ENCODE measurements at regions not wholly inside any gene's neighbourhood (a gene's known extent, or its start where the extent isn't known, plus 50 kb on each side); places are given as distances from the start of the nearest gene placed in this dataset.

- Histone ChIP-seq H3K18ac (ENCODE audit: low read depth in 1 of 2, low read length in 2 of 2) (no peak overlapping the region), H3K4me1 (ENCODE audit: control insufficient read depth, insufficient read depth, low read depth, low read length) (no peaks in the 10 kb centered on the region), H3K36me3 (ENCODE audit: control insufficient read depth in 1 of 2, insufficient read depth in 2 of 2, low read depth in 1 of 2, low read length in 2 of 2) (no peaks in the 10 kb centered on the region), H2BK5ac (ENCODE audit: low read depth, low read length, poor library complexity, severe bottlenecking) (no peak overlapping the region), H4K91ac (ENCODE audit: low read length) (no peak overlapping the region), H3K4ac (ENCODE audit: low read depth in 1 of 2, low read length in 2 of 2) (no peak overlapping the region), H2AFZ (ENCODE audit: low read depth, low read length) (no peak overlapping the region), H2BK12ac (ENCODE audit: low read length in 2 of 2) (no peak overlapping the region), H2BK15ac (ENCODE audit: low read depth, poor library complexity, severe bottlenecking) (no peak overlapping the region), H2AK5ac (ENCODE audit: low read length, severe bottlenecking) (no peak overlapping the region), H3K4me3 (ENCODE audit: insufficient read depth in 1 of 2, low read depth in 1 of 2, low read length in 2 of 2) (no peak overlapping the region), H3K4me2 (ENCODE audit: low read length, poor library complexity, severe bottlenecking) (no peak overlapping the region), H3K14ac (ENCODE audit: low read length in 2 of 2) (no peak overlapping the region), H3K27me3 (ENCODE audit: control insufficient read depth in 1 of 2, insufficient read depth in 1 of 2, low read length in 2 of 2) (no peaks in the 10 kb centered on the region), H3K9ac (ENCODE audit: low read length) (no peak overlapping the region), H3K9me3 (ENCODE audit: control insufficient read depth, low read length) (peaks cover 3% of the 10 kb centered on the region), H3K27ac (ENCODE audit: low read length, poor library complexity, severe bottlenecking) (no peak overlapping the region), H3K23ac (ENCODE audit: low read length in 2 of 2) (no peak overlapping the region), H4K8ac (ENCODE audit: low read length) (no peak overlapping the region), H3K79me1 (replicated peaks; ENCODE audit: low read length, poor library complexity, severe bottlenecking) (no peaks in the 10 kb centered on the region), H2BK120ac (ENCODE audit: low read depth, low read length) (no peak overlapping the region)
- DNase-seq, result no peak
- 86% methylated on average over 1 of the region's 1 CpG for WGBS
Observed at GRCh38 chr12:72793796-72794195, 521.6 kb downstream of the TRHDE start.

DNA sequence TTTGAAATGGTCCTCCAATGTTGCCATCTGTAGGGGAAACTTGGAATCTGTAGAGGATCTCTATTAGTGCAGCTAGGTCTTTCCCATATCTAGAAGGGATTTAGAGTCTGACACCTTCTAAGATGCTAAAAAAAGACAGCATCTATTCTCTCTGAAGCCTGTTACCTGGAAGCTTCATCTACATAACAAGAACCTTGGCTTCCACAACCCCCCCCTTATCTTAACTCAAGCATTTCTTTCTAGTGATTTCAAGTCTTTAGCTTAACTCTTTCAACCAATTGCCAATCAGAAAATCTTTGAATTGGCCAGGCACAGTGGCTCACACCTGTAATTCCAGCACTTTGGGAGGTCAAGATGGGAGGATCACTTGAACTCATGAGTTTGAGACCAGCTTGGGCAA lies 543.3 kb downstream of the TRHDE start:
- Histone ChIP-seq H2AFZ (ENCODE audit: low read depth, low read length) (no peak overlapping the region), H3K36me3 (ENCODE audit: control insufficient read depth in 1 of 2, insufficient read depth in 2 of 2, low read depth in 1 of 2, low read length in 2 of 2) (no peaks in the 10 kb centered on the region), H3K4me3 (ENCODE audit: insufficient read depth in 1 of 2, low read depth in 1 of 2, low read length in 2 of 2) (no peak overlapping the region), H2BK12ac (ENCODE audit: low read length in 2 of 2) (no peak overlapping the region), H3K27ac (ENCODE audit: low read length, poor library complexity, severe bottlenecking) (no peak overlapping the region), H4K8ac (ENCODE audit: low read length) (no peak overlapping the region), H2BK120ac (ENCODE audit: low read depth, low read length) (no peak overlapping the region), H3K27me3 (ENCODE audit: control insufficient read depth in 1 of 2, insufficient read depth in 1 of 2, low read length in 2 of 2) (no peaks in the 10 kb centered on the region), H2AK5ac (ENCODE audit: low read length, severe bottlenecking) (no peak overlapping the region), H3K18ac (ENCODE audit: low read depth in 1 of 2, low read length in 2 of 2) (no peak overlapping the region), H3K4ac (ENCODE audit: low read depth in 1 of 2, low read length in 2 of 2) (no peak overlapping the region), H3K9me3 (ENCODE audit: control insufficient read depth, low read length) (peaks cover 6% of the 10 kb centered on the region), H3K9ac (ENCODE audit: low read length) (no peak overlapping the region), H3K4me1 (ENCODE audit: control insufficient read depth, insufficient read depth, low read depth, low read length) (no peaks in the 10 kb centered on the region), H2BK5ac (ENCODE audit: low read depth, low read length, poor library complexity, severe bottlenecking) (no peak overlapping the region), H4K91ac (ENCODE audit: low read length) (no peak overlapping the region), H3K23ac (ENCODE audit: low read length in 2 of 2) (no peak overlapping the region), H3K4me2 (ENCODE audit: low read length, poor library complexity, severe bottlenecking) (no peak overlapping the region), H3K14ac (ENCODE audit: low read length in 2 of 2) (no peak overlapping the region), H3K79me1 (replicated peaks; ENCODE audit: low read length, poor library complexity, severe bottlenecking) (no peaks in the 10 kb centered on the region), H2BK15ac (ENCODE audit: low read depth, poor library complexity, severe bottlenecking) (no peak overlapping the region)
- DNase-seq, result no peak

DNA sequence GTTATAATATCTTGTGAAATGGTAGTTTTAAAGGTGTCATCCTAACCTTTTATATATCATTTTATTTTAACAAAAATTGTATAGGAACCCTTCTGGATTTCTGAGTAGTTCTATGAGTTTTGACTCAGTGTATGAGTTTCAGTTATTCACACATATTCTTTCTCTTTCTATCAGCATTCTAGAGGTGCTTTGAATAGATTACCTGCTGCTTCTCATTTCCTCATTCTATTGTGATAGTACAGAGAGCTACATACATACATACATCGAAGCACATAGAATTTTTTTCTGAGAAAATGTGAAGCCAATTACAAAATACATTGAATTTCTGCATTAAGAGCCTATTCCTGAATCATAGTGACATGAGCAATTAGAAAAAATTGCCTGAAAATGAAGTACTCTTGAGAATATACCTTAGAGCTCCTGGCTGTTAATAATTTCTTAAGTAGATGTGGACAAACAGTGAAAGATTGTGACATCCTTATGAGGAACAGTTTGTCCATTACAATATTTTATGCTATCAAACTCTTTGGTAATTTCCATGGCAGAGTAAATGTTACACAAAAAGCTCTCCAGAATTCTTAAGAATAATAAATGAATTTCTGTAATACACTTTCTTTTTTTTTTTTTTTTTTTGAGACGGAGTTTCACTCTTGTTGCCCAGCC lies 556.6 kb downstream of the TRHDE start:
- no peak overlapping the region for H4K91ac ChIP-seq (ENCODE audit: low read length)
- no peak overlapping the region for H2AK5ac ChIP-seq (ENCODE audit: low read length, severe bottlenecking)
- no peak overlapping the region for H3K4ac ChIP-seq (ENCODE audit: low read depth in 1 of 2, low read length in 2 of 2)
- no peaks in the 10 kb centered on the region for H3K9me3 ChIP-seq (ENCODE audit: control insufficient read depth, low read length)
- no peak overlapping the region for H2BK12ac ChIP-seq (ENCODE audit: low read length in 2 of 2)
- DNase-seq, result no peak
- no CpG with 5 or more reads among the region's 2 CpGs for WGBS
- H4K8ac ChIP-seq (ENCODE audit: low read length), result no peak overlapping the region
- H3K27ac ChIP-seq (ENCODE audit: low read length, poor library complexity, severe bottlenecking), result no peak overlapping the region
- H3K4me1 ChIP-seq (ENCODE audit: control insufficient read depth, insufficient read depth, low read depth, low read length), result no peaks in the 10 kb centered on the region
- no peaks in the 10 kb centered on the region for H3K36me3 ChIP-seq (ENCODE audit: control insufficient read depth in 1 of 2, insufficient read depth in 2 of 2, low read depth in 1 of 2, low read length in 2 of 2)
- H2BK5ac ChIP-seq (ENCODE audit: low read depth, low read length, poor library complexity, severe bottlenecking), result no peak overlapping the region
- no peak overlapping the region for H3K18ac ChIP-seq (ENCODE audit: low read depth in 1 of 2, low read length in 2 of 2)
- no peak overlapping the region for H3K23ac ChIP-seq (ENCODE audit: low read length in 2 of 2)
- no peak overlapping the region for H3K4me3 ChIP-seq (ENCODE audit: insufficient read depth in 1 of 2, low read depth in 1 of 2, low read length in 2 of 2)
- no peak overlapping the region for H2BK120ac ChIP-seq (ENCODE audit: low read depth, low read length)
- H3K79me1 ChIP-seq (replicated peaks; ENCODE audit: low read length, poor library complexity, severe bottlenecking), result no peaks in the 10 kb centered on the region
- H3K27me3 ChIP-seq (ENCODE audit: control insufficient read depth in 1 of 2, insufficient read depth in 1 of 2, low read length in 2 of 2), result no peaks in the 10 kb centered on the region
- H2AFZ ChIP-seq (ENCODE audit: low read depth, low read length), result no peak overlapping the region
- no peak overlapping the region for H3K9ac ChIP-seq (ENCODE audit: low read length)
- H2BK15ac ChIP-seq (ENCODE audit: low read depth, poor library complexity, severe bottlenecking), result no peak overlapping the region
- no peak overlapping the region for H3K14ac ChIP-seq (ENCODE audit: low read length in 2 of 2)
- no peak overlapping the region for H3K4me2 ChIP-seq (ENCODE audit: low read length, poor library complexity, severe bottlenecking)

DNA sequence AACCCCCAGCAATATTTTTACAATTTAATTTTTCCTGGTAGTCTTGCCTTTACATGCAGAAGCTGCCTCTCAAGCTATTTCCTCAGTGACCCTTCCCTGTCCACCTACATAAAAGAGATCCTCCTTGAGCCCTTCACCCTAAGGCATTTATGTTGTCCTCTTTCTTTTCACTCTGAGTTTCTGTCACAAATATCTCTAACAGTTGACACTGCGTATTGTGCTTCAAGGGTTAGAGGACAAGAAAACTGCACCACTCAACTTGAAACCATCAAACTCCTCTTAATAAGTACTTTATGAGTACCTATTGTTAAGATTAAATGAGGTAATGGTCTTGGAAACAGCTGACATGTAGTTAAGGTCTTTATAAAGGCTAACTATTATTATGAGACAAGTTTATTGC lies 557.7 kb downstream of the TRHDE start:
- H4K91ac ChIP-seq (ENCODE audit: low read length), result no peak overlapping the region
- H3K79me1 ChIP-seq (replicated peaks; ENCODE audit: low read length, poor library complexity, severe bottlenecking), result no peaks in the 10 kb centered on the region
- no peak overlapping the region for H4K8ac ChIP-seq (ENCODE audit: low read length)
- no peak overlapping the region for H3K14ac ChIP-seq (ENCODE audit: low read length in 2 of 2)
- H3K4me3 ChIP-seq (ENCODE audit: insufficient read depth in 1 of 2, low read depth in 1 of 2, low read length in 2 of 2), result no peak overlapping the region
- H2BK5ac ChIP-seq (ENCODE audit: low read depth, low read length, poor library complexity, severe bottlenecking), result no peak overlapping the region
- no peak overlapping the region for H2AK5ac ChIP-seq (ENCODE audit: low read length, severe bottlenecking)
- no peak overlapping the region for H3K27ac ChIP-seq (ENCODE audit: low read length, poor library complexity, severe bottlenecking)
- no peaks in the 10 kb centered on the region for H3K36me3 ChIP-seq (ENCODE audit: control insufficient read depth in 1 of 2, insufficient read depth in 2 of 2, low read depth in 1 of 2, low read length in 2 of 2)
- 83% methylated on average over 1 of the region's 1 CpG for WGBS
- DNase-seq, result no peak
- H3K4ac ChIP-seq (ENCODE audit: low read depth in 1 of 2, low read length in 2 of 2), result no peak overlapping the region
- no peak overlapping the region for H3K23ac ChIP-seq (ENCODE audit: low read length in 2 of 2)
- H3K4me2 ChIP-seq (ENCODE audit: low read length, poor library complexity, severe bottlenecking), result no peak overlapping the region
- no peak overlapping the region for H3K9ac ChIP-seq (ENCODE audit: low read length)
- H3K27me3 ChIP-seq (ENCODE audit: control insufficient read depth in 1 of 2, insufficient read depth in 1 of 2, low read length in 2 of 2), result no peaks in the 10 kb centered on the region
- H2BK120ac ChIP-seq (ENCODE audit: low read depth, low read length), result no peak overlapping the region
- H2BK15ac ChIP-seq (ENCODE audit: low read depth, poor library complexity, severe bottlenecking), result no peak overlapping the region
- no peak overlapping the region for H2BK12ac ChIP-seq (ENCODE audit: low read length in 2 of 2)
- no peaks in the 10 kb centered on the region for H3K9me3 ChIP-seq (ENCODE audit: control insufficient read depth, low read length)
- H2AFZ ChIP-seq (ENCODE audit: low read depth, low read length), result no peak overlapping the region
- H3K18ac ChIP-seq (ENCODE audit: low read depth in 1 of 2, low read length in 2 of 2), result no peak overlapping the region
- H3K4me1 ChIP-seq (ENCODE audit: control insufficient read depth, insufficient read depth, low read depth, low read length), result no peaks in the 10 kb centered on the region

All from mesenchymal stem cell (in vitro differentiated cells and primary cell).